Sigmoid colon (tissue), 4 donors: ENCODE measurements at regions not wholly inside any gene's neighbourhood (a gene's known extent, or its start where the extent isn't known, plus 50 kb on each side); places are given as distances from the start of the nearest gene placed in this dataset.

Experiments
- CTCF ChIP-seq, 4 experiments: fragments of 450-650 bp in 3 of 4; fragments of 200-600 bp in 1 of 4; IDR thresholded peaks; one replicate each; pipeline ENCODE4 v1.5.1; 2016 to 2019; ENCODE audit warnings: antibody characterized with exemption in 4 of 4, mild to moderate bottlenecking in 3 of 4, moderate library complexity in 2 of 4
- EP300 ChIP-seq, 4 donors: sonication (generic); formaldehyde crosslinking; IDR thresholded peaks; one replicate each; pipeline ENCODE4 v1.6.1; 2017; ENCODE audit warnings: antibody characterized with exemption in 4 of 4
- POLR2AphosphoS5 ChIP-seq, 4 donors: sonication (generic); formaldehyde crosslinking; IDR thresholded peaks; one replicate each; pipeline ENCODE4 v1.6.1; 2017; ENCODE audit warnings: antibody characterized with exemption in 4 of 4

- TF ChIP-seq CTCF (IDR thresholded peaks at IDR 0.05) (no peak), POLR2AphosphoS5 (IDR thresholded peaks at IDR 0.05) (no peak), EP300 (IDR thresholded peaks at IDR 0.05) (no peak)
These were observed 291.2 kb upstream of the STT3B start for GRCh38 chr3:31241533-31241932.
